Activated T-cell treated with anti-CD3 and anti-CD28 coated beads, Interleukin-2, amount 50 U/mL, for 24 hours (primary cell): ENCODE measurements at regions not wholly inside any gene's neighbourhood (a gene's known extent, or its start where the extent isn't known, plus 50 kb on each side); places are given as distances from the start of the nearest gene placed in this dataset.

Experiments
- DNase-seq: peaks from one replicate; pipeline ENCODE4 v3.0.0-alpha.2; 2020
- H3K27ac Mint-ChIP-seq: 2 replicates; pipeline ENCODE4 v1.8.0; 2020; ENCODE audit warnings: mild to moderate bottlenecking, mixed read lengths
- H3K27me3 Mint-ChIP-seq: 2 replicates; pipeline ENCODE4 v1.8.0; 2020; ENCODE audit warnings: mixed read lengths
- H3K36me3 Mint-ChIP-seq: 2 replicates; pipeline ENCODE4 v1.8.0; 2020; ENCODE audit warnings: low read depth, mixed read lengths
- H3K4me1 Mint-ChIP-seq: 2 replicates; pipeline ENCODE4 v1.8.0; 2020; ENCODE audit warnings: low read depth, mixed read lengths
- H3K4me3 Mint-ChIP-seq: 2 replicates; pipeline ENCODE4 v1.8.0; 2020; ENCODE audit warnings: mild to moderate bottlenecking, moderate library complexity, mixed read lengths
- H3K9me3 Mint-ChIP-seq: 2 replicates; pipeline ENCODE4 v1.8.0; 2020; ENCODE audit warnings: mixed read lengths

DNA sequence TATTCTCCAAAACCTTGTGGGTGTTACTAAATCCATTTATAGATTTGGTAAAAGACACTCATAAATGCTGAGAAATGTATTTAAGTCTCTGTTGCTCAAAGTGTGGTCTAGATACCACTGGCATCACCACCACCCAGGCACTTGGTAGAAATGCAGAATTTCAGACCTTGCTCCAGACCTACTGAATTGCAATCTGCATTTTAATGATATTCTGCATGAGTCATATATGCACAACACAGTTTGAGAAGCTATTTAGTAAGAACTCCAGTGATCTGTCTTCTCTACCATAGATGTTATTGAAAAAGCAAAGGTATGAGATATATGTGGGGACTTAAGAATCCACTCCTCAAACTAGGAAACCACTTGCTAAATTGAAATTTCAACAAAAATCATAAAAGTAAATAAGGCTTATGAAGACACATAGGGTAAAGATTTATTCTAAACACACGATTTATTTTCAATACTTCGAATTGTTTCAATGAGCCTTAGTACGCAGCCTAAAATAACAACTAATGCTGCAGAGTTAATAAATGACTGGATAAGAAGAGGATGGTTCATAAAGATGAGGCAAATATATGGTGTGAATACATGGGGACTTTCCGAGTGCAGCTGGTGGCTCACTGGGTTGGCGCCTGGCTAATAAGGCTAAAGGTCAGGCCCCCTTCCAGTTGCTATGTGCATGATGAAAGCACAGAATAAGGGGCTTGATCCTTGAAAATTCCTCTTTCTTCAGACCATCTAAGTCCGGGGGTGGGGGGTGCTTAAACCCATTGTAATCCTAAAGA lies 813.3 kb downstream of the NR2F2 start:
- Mint-ChIP-seq H3K27me3 (no peaks in the 10 kb centered on the region), H3K9me3 (peaks cover 2% of the 10 kb centered on the region), H3K4me1 (no peaks in the 10 kb centered on the region)

GRCh38 chr15:97144377-97144711 lies 813.8 kb downstream of the NR2F2 start:
- Mint-ChIP-seq H3K36me3 (no peaks in the 10 kb centered on the region), H3K27me3 (no peaks in the 10 kb centered on the region), H3K27ac (no peak overlapping the region), H3K4me1 (no peaks in the 10 kb centered on the region), H3K4me3 (no peak overlapping the region), H3K9me3 (peaks cover 2% of the 10 kb centered on the region)
- DNase-seq: no peak

More for the DNA sequence above, 813.3 kb downstream of the NR2F2 start:
- no peak overlapping the region for H3K27ac Mint-ChIP-seq
- H3K4me3 Mint-ChIP-seq: no peak overlapping the region
- H3K36me3 Mint-ChIP-seq: no peaks in the 10 kb centered on the region
- DNase-seq: no peak

DNA sequence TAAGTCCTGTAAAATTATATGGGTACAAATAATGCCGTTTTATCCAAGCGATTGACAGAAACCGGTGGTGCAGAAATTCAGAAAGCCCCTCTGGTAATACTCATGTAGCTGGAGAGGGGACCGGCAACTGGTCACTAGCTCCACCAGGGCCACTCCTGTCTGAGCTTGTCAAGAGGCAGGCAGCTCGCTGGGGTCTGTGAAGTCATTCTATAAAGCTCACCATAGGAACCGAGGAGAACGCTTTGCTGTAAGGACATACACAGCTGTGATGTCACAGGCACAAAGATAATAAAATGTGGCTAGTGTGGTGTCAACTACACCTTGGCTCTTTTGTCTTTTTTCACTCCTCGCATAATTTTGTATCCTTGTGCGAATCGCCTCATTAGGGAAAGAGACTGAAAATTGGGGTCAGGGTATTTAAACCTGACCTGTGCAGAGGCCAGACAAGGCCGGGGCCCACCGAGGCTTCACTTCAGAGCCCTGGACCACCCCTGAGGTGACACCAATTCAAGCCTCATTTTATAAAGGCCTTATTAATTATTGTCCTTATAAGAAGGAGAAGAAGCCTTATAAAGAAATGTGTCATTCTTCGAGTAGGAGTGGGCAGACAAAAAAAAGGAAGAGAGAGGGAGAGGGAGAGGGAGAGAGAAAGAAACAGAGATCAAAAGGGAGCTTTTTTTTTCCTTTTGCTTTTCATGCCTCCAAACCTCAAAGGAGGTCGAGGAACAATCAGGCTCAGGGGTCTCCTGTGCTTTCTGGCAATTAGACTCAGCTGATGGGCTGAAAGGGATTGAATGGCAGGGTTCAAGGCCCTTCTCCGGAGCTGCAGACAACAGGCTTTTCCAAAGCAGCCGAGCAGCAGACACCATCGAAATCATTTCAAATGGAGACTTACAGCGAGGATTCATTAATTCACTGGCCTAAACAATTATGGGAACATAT lies 813.3 kb upstream of the ARRDC4 start:
- Mint-ChIP-seq H3K4me1 (no peaks in the 10 kb centered on the region), H3K27me3 (no peaks in the 10 kb centered on the region), H3K27ac (no peak overlapping the region), H3K4me3 (no peak overlapping the region), H3K36me3 (no peaks in the 10 kb centered on the region), H3K9me3 (peaks cover 2% of the 10 kb centered on the region)
- DNase-seq: no peak

DNA sequence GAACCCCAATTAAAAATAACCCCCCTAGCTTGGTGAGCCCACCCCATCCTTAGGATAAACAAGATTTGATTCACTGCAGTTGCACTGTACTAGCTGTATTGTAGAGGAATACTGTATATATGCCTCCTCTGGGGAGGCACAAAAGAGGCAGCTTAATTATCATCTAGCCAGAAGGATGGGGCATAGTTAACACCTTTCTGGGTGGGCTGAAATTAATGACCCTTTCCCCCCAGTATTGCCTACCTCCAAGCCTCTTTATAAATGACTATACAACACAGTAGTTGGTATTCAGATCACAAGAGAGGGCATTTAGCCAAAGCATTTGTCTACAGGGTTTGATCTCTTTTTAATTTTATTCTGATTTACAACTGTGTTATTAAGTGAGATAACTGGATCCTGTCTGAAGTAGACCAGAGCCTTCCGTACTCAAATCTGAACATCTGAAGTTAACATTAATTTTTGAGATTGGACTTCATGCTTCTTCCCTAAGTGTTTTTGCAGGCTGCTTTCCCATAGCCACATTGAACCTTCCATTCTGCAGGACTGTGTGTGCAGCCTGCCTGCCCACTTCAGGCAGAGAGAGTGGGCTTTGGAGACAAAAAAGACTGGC lies 807.0 kb upstream of the ARRDC4 start:
- DNase-seq: no peak
- Mint-ChIP-seq H3K27me3 (no peaks in the 10 kb centered on the region), H3K9me3 (no peaks in the 10 kb centered on the region), H3K27ac (no peak overlapping the region), H3K36me3 (no peaks in the 10 kb centered on the region), H3K4me1 (no peaks in the 10 kb centered on the region), H3K4me3 (no peak overlapping the region)

- Mint-ChIP-seq H3K36me3 (no peaks in the 10 kb centered on the region), H3K4me1 (no peaks in the 10 kb centered on the region), H3K4me3 (no peak overlapping the region), H3K27ac (no peak overlapping the region), H3K27me3 (no peaks in the 10 kb centered on the region), H3K9me3 (peaks cover 1% of the 10 kb centered on the region)
- DNase-seq: no peak
Measured at GRCh38 chr15:97156739-97157265, 803.7 kb upstream of the ARRDC4 start.

DNA sequence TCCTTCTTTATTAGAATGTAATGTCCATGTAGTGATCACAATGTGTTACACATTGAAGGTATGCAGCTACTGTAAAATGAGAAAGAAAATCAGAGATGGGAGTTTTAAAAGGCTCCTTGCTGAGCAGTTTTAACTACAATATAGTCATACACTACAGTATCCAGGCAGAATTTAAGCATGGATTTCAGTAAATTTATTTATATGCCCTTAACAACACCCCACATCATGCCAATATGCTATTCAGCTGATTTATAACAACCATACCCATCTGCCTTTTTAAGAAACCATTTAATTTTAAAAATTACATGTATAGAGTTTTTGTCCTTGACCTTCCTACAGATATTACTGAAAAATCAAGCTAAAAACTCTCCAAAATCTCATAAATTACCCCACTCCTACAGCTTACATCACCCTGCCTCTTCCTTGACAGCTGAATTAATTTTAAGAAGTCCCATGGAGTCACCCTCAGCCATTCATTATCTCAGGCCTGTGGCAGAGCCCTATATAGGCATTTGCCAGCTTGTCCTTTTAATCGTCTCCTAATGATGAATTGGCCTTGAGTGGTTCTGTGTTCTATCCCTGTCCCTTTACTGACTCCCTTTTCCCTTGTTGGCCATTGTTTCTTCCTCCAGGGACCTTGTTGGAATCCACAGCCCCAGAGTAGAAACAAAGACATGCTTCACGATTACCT lies 797.6 kb upstream of the ARRDC4 start:
- Mint-ChIP-seq H3K27me3 (no peaks in the 10 kb centered on the region), H3K4me3 (no peak overlapping the region), H3K4me1 (no peaks in the 10 kb centered on the region), H3K36me3 (no peaks in the 10 kb centered on the region), H3K27ac (no peak overlapping the region), H3K9me3 (peaks cover 6% of the 10 kb centered on the region)
- DNase-seq: no peak

- no peak overlapping the region for H3K27ac Mint-ChIP-seq
- peaks cover 6% of the 10 kb centered on the region for H3K9me3 Mint-ChIP-seq
- no peaks in the 10 kb centered on the region for H3K36me3 Mint-ChIP-seq
- no peak for DNase-seq
- no peaks in the 10 kb centered on the region for H3K27me3 Mint-ChIP-seq
- no peak overlapping the region for H3K4me3 Mint-ChIP-seq
- no peaks in the 10 kb centered on the region for H3K4me1 Mint-ChIP-seq
Measured at GRCh38 chr15:97165205-97165604, 795.3 kb upstream of the ARRDC4 start.

GRCh38 chr15:97168704-97169475 lies 791.6 kb upstream of the ARRDC4 start:
- no peak for DNase-seq
- Mint-ChIP-seq H3K4me3 (no peak overlapping the region), H3K27ac (no peak overlapping the region), H3K27me3 (no peaks in the 10 kb centered on the region), H3K4me1 (no peaks in the 10 kb centered on the region), H3K9me3 (peaks cover 4% of the 10 kb centered on the region), H3K36me3 (no peaks in the 10 kb centered on the region)

GRCh38 chr15:97171556-97171955 lies 788.9 kb upstream of the ARRDC4 start:
- Mint-ChIP-seq H3K4me1 (no peaks in the 10 kb centered on the region), H3K4me3 (no peak overlapping the region), H3K27ac (no peak overlapping the region), H3K36me3 (no peaks in the 10 kb centered on the region), H3K9me3 (peaks cover 7% of the 10 kb centered on the region), H3K27me3 (peaks cover 2% of the 10 kb centered on the region)
- no peak for DNase-seq

- Mint-ChIP-seq H3K27me3 (peaks cover 2% of the 10 kb centered on the region), H3K4me3 (no peak overlapping the region), H3K27ac (no peak overlapping the region), H3K4me1 (no peaks in the 10 kb centered on the region), H3K36me3 (no peaks in the 10 kb centered on the region), H3K9me3 (peaks cover 7% of the 10 kb centered on the region)
- DNase-seq: no peak
Measured at GRCh38 chr15:97174886-97175540, 785.5 kb upstream of the ARRDC4 start.

GRCh38 chr15:97177151-97177577 lies 783.3 kb upstream of the ARRDC4 start:
- Mint-ChIP-seq H3K4me1 (no peaks in the 10 kb centered on the region), H3K27me3 (peaks cover 2% of the 10 kb centered on the region), H3K36me3 (no peaks in the 10 kb centered on the region), H3K27ac (no peak overlapping the region), H3K4me3 (no peak overlapping the region), H3K9me3 (peaks cover 2% of the 10 kb centered on the region)
- no peak for DNase-seq

- no peaks in the 10 kb centered on the region for H3K36me3 Mint-ChIP-seq
Measured at GRCh38 chr15:97182581-97182980, 777.9 kb upstream of the ARRDC4 start.

DNA sequence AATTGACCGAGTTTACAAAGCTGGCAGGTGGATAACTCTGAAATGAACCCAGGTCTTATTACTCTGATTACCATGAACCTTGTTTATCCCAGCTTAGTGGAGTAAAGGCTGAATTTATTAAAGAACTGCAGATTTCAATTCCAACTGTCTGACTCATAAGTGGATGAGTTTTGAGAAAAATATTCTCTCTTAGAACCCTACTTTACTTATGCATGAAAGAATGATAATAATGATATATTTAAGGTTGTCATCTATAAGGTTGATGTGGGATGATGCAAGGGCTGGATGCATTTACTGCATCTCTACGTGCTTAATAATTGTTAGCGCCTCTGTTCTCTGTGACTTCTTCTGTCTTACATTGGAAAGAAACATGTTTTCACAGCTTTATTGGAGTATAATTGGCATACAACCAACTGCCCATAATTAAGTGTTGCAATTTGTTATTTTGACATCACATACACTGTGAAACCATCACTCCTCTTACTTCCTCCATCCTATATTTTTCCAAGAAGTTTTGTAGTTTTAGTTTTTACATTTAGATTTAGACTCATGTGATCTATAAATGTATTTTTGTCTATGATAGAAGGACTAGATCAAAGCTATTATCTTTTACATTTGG lies 771.2 kb upstream of the ARRDC4 start:
- DNase-seq: no peak
- Mint-ChIP-seq H3K4me3 (no peak overlapping the region), H3K27me3 (no peaks in the 10 kb centered on the region)

More at GRCh38 chr15:97182581-97182980, 777.9 kb upstream of the ARRDC4 start:
- Mint-ChIP-seq H3K27me3 (no peaks in the 10 kb centered on the region), H3K4me1 (no peaks in the 10 kb centered on the region), H3K9me3 (peaks cover 7% of the 10 kb centered on the region), H3K27ac (no peak overlapping the region), H3K4me3 (no peak overlapping the region)
- no peak for DNase-seq

More for the DNA sequence above, 771.2 kb upstream of the ARRDC4 start:
- Mint-ChIP-seq H3K27ac (no peak overlapping the region), H3K36me3 (no peaks in the 10 kb centered on the region), H3K9me3 (peaks cover 5% of the 10 kb centered on the region), H3K4me1 (no peaks in the 10 kb centered on the region)
